ENCODE measurements at regions not wholly inside any gene's neighbourhood (a gene's known extent, or its start where the extent isn't known, plus 50 kb on each side); places are given as distances from the start of the nearest gene placed in this dataset.

DNA sequence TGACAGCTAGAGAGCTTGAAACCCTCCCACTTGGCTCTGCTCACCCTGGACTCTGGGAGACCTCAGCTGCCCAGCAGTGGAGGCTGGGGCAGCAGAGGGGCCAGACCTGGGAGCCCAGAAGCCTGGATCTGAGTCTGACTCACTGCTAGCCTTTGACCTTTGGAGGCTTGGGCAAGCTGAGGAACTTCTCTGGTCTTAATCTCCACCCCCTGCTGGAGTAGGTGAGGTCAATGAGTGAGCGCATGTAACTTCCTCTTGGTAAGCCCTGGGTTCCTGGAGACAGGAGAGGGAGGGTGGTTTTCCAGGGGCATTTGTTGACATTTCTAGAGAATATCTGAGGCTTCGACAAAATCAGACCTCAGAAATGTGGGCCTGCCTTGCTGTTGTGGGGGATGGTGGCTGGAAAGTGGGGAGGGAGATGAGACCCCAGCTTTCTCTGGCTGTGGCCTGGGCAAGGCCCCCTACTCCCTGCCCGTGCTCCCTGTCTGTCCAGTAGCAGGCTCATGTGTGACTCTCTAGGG is 73.0 kb upstream of the YWHAQ start:
- H3K27ac ChIP-seq = no peak overlapping the region
- in situ Hi-C loops (cut with HindIII; ENCODE audit: low pct_ligation_motif_present, low sequenced_read_pairs) = no loop called here
- DNase-seq = peak; percentile 66
- TF ChIP-seq, protein P1, sequence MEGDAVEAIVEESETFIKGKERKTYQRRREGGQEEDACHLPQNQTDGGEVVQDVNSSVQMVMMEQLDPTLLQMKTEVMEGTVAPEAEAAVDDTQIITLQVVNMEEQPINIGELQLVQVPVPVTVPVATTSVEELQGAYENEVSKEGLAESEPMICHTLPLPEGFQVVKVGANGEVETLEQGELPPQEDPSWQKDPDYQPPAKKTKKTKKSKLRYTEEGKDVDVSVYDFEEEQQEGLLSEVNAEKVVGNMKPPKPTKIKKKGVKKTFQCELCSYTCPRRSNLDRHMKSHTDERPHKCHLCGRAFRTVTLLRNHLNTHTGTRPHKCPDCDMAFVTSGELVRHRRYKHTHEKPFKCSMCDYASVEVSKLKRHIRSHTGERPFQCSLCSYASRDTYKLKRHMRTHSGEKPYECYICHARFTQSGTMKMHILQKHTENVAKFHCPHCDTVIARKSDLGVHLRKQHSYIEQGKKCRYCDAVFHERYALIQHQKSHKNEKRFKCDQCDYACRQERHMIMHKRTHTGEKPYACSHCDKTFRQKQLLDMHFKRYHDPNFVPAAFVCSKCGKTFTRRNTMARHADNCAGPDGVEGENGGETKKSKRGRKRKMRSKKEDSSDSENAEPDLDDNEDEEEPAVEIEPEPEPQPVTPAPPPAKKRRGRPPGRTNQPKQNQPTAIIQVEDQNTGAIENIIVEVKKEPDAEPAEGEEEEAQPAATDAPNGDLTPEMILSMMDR (IDR thresholded peaks at IDR 0.05; ENCODE audit: low read depth, low read length, missing control alignments) = peak; percentile 7
- H3K27me3 ChIP-seq (replicated peaks) = no peaks in the 10 kb centered on the region
- no peaks in the 10 kb centered on the region for H3K36me3 ChIP-seq (replicated peaks)
- no peak overlapping the region for H3K4me3 ChIP-seq (ENCODE audit: low read depth, low read length)

DNA sequence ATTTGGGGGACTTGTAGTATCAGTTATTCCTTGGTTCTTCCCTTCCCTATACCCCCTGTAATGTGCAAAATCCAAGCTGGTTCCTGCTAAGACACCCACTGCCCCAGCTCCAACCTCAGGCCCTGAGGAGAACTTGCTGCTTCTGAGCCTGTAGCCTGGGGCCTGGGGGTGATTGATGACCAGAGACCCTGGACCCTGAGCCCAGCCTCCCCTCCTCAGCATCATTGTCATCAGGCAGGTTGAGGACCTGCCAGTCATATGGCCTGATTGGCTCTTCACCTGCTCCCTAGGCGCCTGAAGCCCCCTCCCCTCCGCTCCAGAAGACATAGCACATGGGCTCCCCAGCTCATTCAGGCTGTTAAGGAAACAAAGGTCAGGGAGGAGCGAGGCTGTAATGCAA is 73.8 kb upstream of the YWHAQ start:
- TF ChIP-seq, protein P1 (IDR thresholded peaks at IDR 0.05; ENCODE audit: low read depth, low read length, missing control alignments) = no peak
- in situ Hi-C loops (cut with HindIII; ENCODE audit: low pct_ligation_motif_present, low sequenced_read_pairs) = no loop called here
- H3K36me3 ChIP-seq (replicated peaks) = no peaks in the 10 kb centered on the region
- no peak overlapping the region for H3K4me3 ChIP-seq (ENCODE audit: low read depth, low read length)
- no peaks in the 10 kb centered on the region for H3K27me3 ChIP-seq (replicated peaks)
- H3K27ac ChIP-seq = no peak overlapping the region
- no peak for DNase-seq

DNA sequence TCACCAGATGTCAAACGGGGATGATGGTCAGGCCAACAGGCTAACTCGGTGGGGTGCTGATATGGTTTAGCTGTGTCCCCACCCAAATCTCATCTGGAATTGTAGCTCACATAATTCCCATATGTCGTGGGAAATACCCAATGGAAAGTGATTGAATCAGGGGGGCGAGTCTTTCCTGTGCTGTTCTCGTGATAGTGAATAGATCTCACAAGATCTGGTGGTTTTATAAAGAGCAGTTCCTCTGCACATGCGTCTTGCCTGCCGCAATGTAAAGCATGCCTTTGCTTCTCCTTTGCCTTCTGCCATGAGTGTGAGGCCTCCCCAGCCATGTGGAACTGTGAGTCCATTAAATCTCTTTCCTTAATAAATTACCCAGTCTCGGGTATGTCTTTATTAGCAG is 74.4 kb upstream of the YWHAQ start:
- in situ Hi-C loops (cut with HindIII; ENCODE audit: low pct_ligation_motif_present, low sequenced_read_pairs) = no loop called here
- Histone ChIP-seq H3K27ac (no peak overlapping the region), H3K27me3 (replicated peaks) (no peaks in the 10 kb centered on the region), H3K36me3 (replicated peaks) (no peaks in the 10 kb centered on the region), H3K4me3 (ENCODE audit: low read depth, low read length) (no peak overlapping the region)
- DNase-seq = no peak
- TF ChIP-seq, protein P1 (IDR thresholded peaks at IDR 0.05; ENCODE audit: low read depth, low read length, missing control alignments) = no peak

DNA sequence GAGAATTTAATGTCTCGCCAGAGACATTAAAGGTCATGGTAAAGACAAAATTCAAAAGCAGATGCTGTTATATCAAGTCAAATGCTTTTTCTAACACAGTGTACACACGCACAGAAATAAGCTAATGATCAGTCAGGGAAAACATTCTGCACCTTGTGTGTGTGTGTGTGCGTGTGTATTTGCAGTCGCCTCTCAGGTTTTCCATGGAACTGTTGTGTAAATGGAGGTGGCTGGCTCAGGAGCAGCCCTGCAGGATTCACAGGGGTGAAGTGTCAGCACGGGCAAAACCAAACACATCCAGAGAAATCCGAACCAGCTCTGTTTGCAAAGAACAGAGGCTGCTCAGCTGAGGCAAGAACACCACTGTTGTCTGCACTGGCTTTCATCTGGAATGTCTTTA is 76.2 kb upstream of the YWHAQ start:
- Histone ChIP-seq H3K27ac (no peak overlapping the region), H3K27me3 (replicated peaks) (no peaks in the 10 kb centered on the region), H3K4me3 (ENCODE audit: low read depth, low read length) (no peak overlapping the region), H3K36me3 (replicated peaks) (no peaks in the 10 kb centered on the region)
- TF ChIP-seq, protein P1 (IDR thresholded peaks at IDR 0.05; ENCODE audit: low read depth, low read length, missing control alignments) = no peak
- in situ Hi-C loops (cut with HindIII; ENCODE audit: low pct_ligation_motif_present, low sequenced_read_pairs) = no loop called here
- DNase-seq = no peak

DNA sequence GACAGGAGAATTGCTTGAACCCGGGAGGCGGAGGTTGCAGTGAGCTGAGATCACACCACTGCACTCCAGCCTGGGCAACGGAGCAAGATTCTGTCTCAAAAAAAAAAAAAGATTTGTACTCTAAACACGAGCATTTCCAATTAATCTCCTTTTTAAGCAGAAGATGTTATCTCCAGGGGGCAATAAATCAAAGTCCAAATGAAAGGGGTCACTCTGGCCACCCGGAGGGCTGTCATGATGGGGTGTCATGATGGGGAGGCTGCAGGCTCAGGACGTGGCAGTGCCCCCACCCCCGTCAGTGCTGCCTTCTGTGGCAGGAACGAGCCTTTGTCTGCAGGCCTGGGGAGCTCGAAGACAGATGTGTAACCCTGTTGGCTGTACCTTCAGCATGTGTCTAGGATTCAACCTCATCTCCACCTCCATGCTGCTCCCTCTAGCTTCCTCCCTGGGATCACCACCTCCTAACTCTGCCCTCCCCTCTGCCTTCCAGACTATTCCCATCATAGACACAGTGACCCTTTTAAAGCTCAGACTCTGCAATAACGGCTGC is 76.9 kb upstream of the YWHAQ start:
- H3K27me3 ChIP-seq (replicated peaks) = no peaks in the 10 kb centered on the region
- H3K36me3 ChIP-seq (replicated peaks) = no peaks in the 10 kb centered on the region
- TF ChIP-seq, protein P1 (IDR thresholded peaks at IDR 0.05; ENCODE audit: low read depth, low read length, missing control alignments) = no peak
- DNase-seq = no peak
- H3K27ac ChIP-seq = no peak overlapping the region
- H3K4me3 ChIP-seq (ENCODE audit: low read depth, low read length) = no peak overlapping the region
- in situ Hi-C loops (cut with HindIII; ENCODE audit: low pct_ligation_motif_present, low sequenced_read_pairs) = no loop called here
